Muscle of leg (tissue), 3 donors: ENCODE measurements at regions not wholly inside any gene's neighbourhood (a gene's known extent, or its start where the extent isn't known, plus 50 kb on each side); places are given as distances from the start of the nearest gene placed in this dataset.

ENCODE experiments used
- DNase-seq: peaks from one replicate; pipeline ENCODE4 v3.0.0; 2013
- H3K27ac ChIP-seq: one replicate; pipeline ENCODE4 v1.5.1; 2013; ENCODE audit warnings: mild to moderate bottlenecking, low read length, control low read depth
- H3K27me3 ChIP-seq: one replicate; pipeline ENCODE4 v1.6.1; 2013; ENCODE audit warnings: low read length; ENCODE audit not compliant: control insufficient read depth, insufficient read depth
- H3K36me3 ChIP-seq: one replicate; pipeline ENCODE4 v1.6.1; 2013; ENCODE audit warnings: low read length; ENCODE audit not compliant: control insufficient read depth, insufficient read depth
- H3K4me1 ChIP-seq: one replicate; pipeline ENCODE4 v1.6.1; 2013; ENCODE audit warnings: low read length; ENCODE audit not compliant: control insufficient read depth, insufficient read depth
- H3K4me3 ChIP-seq: one replicate; pipeline ENCODE4 v1.5.1; 2013; ENCODE audit warnings: low read length, control low read depth
- H3K9me3 ChIP-seq: replicated peaks from 2 replicates; pipeline ENCODE4 v1.6.1; 2013; ENCODE audit warnings: low read depth, low read length; ENCODE audit not compliant: control insufficient read depth
- WGBS: methylation state at CpG from one replicate; pipeline ENCODE4 v1.1.5; 2013; ENCODE audit warnings: missing lambda C conversion rate; ENCODE audit not compliant: insufficient coverage; 5-methylcytosine and 5-hydroxymethylcytosine counted together

DNA sequence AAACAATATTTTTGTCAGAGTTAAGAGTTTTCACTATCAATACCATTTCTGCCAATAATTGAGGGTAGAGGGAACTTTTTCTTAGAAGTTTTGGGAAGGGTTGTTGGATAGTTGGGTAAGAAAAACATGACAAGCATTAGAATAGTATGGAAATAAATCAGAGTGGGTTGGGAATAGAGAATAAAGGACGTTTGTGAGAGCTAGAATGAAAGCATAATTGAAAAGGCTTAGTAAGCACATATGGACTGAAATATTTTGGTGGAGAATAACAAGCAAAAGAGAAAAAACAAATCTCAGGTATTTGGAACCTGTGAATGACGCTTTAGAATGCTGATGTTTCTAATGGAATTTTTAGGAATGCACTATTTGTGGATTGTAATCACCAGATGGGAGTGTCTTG lies 262.9 kb upstream of the EDIL3 start:
- DNase-seq: no peak

GRCh38 chr5:84642795-84643194 lies 258.1 kb upstream of the EDIL3 start:
- Histone ChIP-seq H3K4me1 (no peaks in the 10 kb centered on the region), H3K36me3 (no peaks in the 10 kb centered on the region), H3K9me3 (no peaks in the 10 kb centered on the region), H3K27me3 (no peaks in the 10 kb centered on the region), H3K27ac (no peak overlapping the region), H3K4me3 (no peak overlapping the region)
- DNase-seq: no peak
- WGBS: no CpG with 5 or more reads among the region's 2 CpGs

More for the DNA sequence above, 262.9 kb upstream of the EDIL3 start:
- no peaks in the 10 kb centered on the region for H3K36me3 ChIP-seq
- no peak overlapping the region for H3K4me3 ChIP-seq
- H3K27me3 ChIP-seq: no peaks in the 10 kb centered on the region
- WGBS: no CpG with 5 or more reads among the region's 2 CpGs
- no peaks in the 10 kb centered on the region for H3K9me3 ChIP-seq
- no peak overlapping the region for H3K27ac ChIP-seq
- no peaks in the 10 kb centered on the region for H3K4me1 ChIP-seq

GRCh38 chr5:84642324-84642723 lies 257.6 kb upstream of the EDIL3 start:
- no peaks in the 10 kb centered on the region for H3K27me3 ChIP-seq
- H3K9me3 ChIP-seq: no peaks in the 10 kb centered on the region
- no peak overlapping the region for H3K27ac ChIP-seq
- no peak overlapping the region for H3K4me3 ChIP-seq
- DNase-seq: no peak
- H3K36me3 ChIP-seq: no peaks in the 10 kb centered on the region
- WGBS: 98% methylated on average over 5 of the region's 8 CpGs
- H3K4me1 ChIP-seq: no peaks in the 10 kb centered on the region

DNA sequence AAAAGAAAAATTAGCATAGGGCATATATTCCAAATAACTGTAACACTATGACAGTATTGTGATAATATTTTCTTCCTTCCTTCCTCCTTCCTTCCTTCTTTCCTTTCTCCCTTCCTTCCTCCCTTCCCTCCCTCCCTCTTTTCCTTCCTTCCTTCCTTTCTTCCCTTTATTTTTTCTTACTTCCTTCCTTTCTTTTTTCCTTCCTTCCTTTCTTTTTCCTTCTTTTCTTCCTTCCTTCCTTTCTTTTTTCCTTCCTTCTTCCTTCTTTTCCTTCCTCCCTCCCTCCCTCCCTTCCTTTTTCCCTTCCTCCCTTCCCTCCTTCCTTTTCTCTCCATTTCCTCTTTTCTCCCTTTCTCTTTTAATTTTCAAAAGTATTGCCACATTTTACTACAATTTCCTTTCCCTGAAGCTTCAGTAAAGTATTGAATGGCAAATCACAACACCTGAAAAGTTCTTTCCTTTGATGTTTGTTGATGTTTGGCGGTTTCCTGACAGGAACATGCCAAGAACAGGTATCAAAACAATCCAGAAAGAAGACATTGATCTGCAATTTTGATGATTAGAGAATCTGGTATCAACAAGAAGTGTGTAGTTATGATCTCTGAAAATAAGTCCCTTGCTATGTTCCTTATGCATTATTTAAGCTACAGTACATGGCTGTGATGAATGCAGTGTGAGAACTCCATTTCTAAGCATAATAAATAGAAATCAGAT lies 253.1 kb upstream of the EDIL3 start:
- Histone ChIP-seq H3K27me3 (no peaks in the 10 kb centered on the region), H3K36me3 (no peaks in the 10 kb centered on the region), H3K4me1 (no peaks in the 10 kb centered on the region), H3K9me3 (no peaks in the 10 kb centered on the region), H3K4me3 (no peak overlapping the region), H3K27ac (no peak overlapping the region)
- WGBS: 86% methylated on average over 1 of the region's 1 CpG
- no peak for DNase-seq

DNA sequence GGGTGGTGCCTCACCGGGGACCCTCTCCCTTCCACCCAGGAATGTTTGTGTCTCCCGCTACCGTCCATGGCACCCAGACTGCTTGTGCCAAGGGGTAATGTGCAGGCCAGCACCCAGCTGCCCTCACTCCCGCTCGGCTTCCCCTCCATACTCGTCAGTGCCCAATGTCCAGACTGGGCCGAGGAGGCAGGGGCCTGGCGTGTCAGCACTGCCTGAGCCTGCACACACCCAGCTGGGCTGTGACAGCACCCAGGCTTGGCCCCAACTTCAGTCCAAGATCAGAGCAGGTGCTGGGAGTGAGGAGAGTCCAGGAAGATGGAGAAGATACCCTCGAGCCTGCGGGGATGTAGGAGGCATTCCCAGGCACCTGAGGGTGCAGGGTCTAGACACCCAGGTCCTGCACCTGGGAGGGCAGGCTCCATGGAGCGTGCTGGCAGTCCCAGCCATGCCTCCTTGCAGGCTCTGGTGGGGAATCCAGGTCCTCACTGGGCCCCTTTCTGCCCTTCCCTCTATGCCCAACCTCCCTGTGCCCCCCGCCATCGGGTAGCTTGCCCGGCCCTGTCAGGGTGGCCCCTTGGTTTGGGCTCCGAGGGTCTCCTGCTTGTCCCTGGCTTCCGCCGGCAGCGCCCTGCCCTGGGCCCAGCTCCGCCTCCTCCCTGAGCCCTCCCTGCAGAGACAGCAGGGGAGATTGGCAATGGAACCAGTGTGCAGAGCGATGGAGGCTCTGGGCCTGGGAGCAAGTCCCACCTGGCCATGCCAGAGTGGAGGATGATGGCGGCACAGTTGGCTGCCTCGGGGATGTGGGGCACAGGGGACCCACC lies 250.8 kb upstream of the EDIL3 start:
- Histone ChIP-seq H3K36me3 (no peaks in the 10 kb centered on the region), H3K27ac (no peak overlapping the region), H3K9me3 (no peaks in the 10 kb centered on the region), H3K4me1 (no peaks in the 10 kb centered on the region), H3K4me3 (no peak overlapping the region), H3K27me3 (no peaks in the 10 kb centered on the region)
- DNase-seq: no peak
- WGBS: 90% methylated on average over 20 of the region's 22 CpGs

- Histone ChIP-seq H3K4me3 (no peak overlapping the region), H3K9me3 (no peaks in the 10 kb centered on the region), H3K27ac (no peak overlapping the region), H3K27me3 (no peaks in the 10 kb centered on the region), H3K4me1 (no peaks in the 10 kb centered on the region), H3K36me3 (no peaks in the 10 kb centered on the region)
- WGBS: 88% methylated on average over 9 of the region's 11 CpGs
- no peak for DNase-seq
Observed at GRCh38 chr5:84634256-84634655, 249.6 kb upstream of the EDIL3 start.

DNA sequence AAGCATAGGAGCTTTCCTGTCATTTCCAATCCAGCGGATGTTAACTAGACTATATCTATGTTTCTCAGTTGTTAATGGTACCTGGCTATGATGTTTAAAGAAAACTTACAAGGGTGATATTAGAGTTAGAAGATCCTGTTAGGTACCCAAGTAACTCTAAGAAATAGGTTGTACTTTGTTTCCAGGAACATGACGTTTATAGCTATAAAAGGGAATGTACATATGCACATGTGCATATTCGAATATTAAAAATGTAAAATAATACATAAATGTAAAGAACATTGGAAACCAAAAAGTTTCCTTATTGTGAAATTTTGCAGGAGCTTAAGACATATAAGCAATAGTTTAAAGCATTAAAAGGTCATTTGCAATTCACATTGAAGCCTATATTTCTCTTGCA lies 247.7 kb upstream of the EDIL3 start:
- H3K36me3 ChIP-seq: no peaks in the 10 kb centered on the region
- no peak for DNase-seq
- no peaks in the 10 kb centered on the region for H3K9me3 ChIP-seq
- H3K4me1 ChIP-seq: no peaks in the 10 kb centered on the region
- H3K27ac ChIP-seq: no peak overlapping the region
- WGBS: no CpG with 5 or more reads among the region's 3 CpGs
- H3K4me3 ChIP-seq: no peak overlapping the region
- H3K27me3 ChIP-seq: no peaks in the 10 kb centered on the region

DNA sequence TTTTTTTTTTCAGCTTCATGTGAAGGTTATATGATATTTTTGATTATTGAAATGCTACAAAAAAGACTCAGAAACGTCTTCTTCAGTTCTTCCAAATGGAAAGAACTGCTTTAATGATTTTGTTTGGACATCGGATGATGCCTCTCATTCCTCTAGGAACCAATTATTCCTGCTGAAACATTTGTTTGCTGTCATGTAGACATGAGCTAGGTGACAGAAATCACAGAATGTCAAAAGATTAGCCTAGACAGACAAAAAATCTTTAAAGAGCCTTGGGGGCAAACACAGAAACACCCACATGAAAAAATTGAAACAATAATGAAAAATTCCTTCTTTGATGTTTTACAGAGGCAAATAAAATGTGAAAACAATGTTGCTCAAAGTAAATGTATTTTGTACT lies 244.2 kb upstream of the EDIL3 start:
- no peaks in the 10 kb centered on the region for H3K27me3 ChIP-seq
- no peaks in the 10 kb centered on the region for H3K36me3 ChIP-seq
- H3K9me3 ChIP-seq: no peaks in the 10 kb centered on the region
- no peak overlapping the region for H3K4me3 ChIP-seq
- DNase-seq: no peak
- no peak overlapping the region for H3K27ac ChIP-seq
- no CpG with 5 or more reads among the region's 2 CpGs for WGBS
- no peaks in the 10 kb centered on the region for H3K4me1 ChIP-seq

GRCh38 chr5:84623019-84623418 lies 238.3 kb upstream of the EDIL3 start:
- no CpG with 5 or more reads among the region's 2 CpGs for WGBS
- DNase-seq: no peak

GRCh38 chr5:84622461-84622860 lies 237.8 kb upstream of the EDIL3 start:
- Histone ChIP-seq H3K27me3 (no peaks in the 10 kb centered on the region), H3K36me3 (no peaks in the 10 kb centered on the region), H3K4me1 (no peaks in the 10 kb centered on the region), H3K4me3 (no peak overlapping the region), H3K9me3 (no peaks in the 10 kb centered on the region), H3K27ac (no peak overlapping the region)
- DNase-seq: no peak
- no CpG with 5 or more reads among the region's 3 CpGs for WGBS

More at GRCh38 chr5:84623019-84623418, 238.3 kb upstream of the EDIL3 start:
- no peaks in the 10 kb centered on the region for H3K36me3 ChIP-seq
- no peaks in the 10 kb centered on the region for H3K27me3 ChIP-seq
- no peaks in the 10 kb centered on the region for H3K4me1 ChIP-seq
- no peaks in the 10 kb centered on the region for H3K9me3 ChIP-seq
- H3K27ac ChIP-seq: no peak overlapping the region
- H3K4me3 ChIP-seq: no peak overlapping the region
